ENCODE measurements at regions not wholly inside any gene's neighbourhood (a gene's known extent, or its start where the extent isn't known, plus 50 kb on each side); places are given as distances from the start of the nearest gene placed in this dataset.

DNA sequence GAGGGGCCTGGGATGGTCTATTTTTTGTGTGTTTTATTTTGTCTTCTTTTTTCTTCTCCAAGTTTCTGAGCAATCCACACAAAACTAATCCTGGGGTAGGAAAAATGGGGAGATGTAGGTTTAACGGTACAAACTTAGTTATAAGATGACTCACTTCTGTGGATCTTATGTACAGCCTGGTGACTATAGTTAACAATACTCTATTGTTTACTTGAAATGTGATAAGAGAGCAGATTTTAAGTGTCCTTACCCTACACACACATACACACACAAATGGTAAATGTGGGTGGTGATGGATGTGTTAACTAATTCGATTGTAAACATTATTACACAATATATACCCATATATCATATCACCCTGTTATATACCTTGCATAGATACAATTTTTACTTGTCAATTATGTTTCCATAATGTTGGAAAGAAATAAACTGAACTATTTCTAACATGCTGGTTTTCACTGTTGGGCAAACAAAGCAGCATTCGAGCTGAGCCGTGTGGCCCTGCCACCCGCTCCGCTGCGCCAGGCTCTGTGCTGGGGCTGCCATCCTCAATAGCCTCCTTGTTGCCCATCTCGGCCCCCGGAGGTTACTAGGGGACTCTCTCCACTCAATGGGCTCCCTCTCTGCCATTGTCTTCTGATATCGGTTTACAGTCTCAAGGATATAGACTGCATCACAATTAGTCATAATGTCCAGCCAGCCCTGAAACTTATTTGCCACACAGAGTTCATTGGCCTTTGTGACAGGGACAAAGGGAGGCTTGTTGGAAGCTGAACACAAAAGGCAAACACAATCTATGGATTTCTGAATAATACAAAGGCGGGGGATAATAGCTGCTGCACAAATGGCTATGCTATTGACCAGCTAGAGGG is 380.3 kb upstream of the MAF start:
- DNase-seq (ENCODE audit: low read depth in 2 of 2), result no peak

GRCh38 chr16:79977940-79978836 is 377.7 kb upstream of the MAF start:
- DNase-seq (ENCODE audit: low read depth in 2 of 2), result no peak

DNA sequence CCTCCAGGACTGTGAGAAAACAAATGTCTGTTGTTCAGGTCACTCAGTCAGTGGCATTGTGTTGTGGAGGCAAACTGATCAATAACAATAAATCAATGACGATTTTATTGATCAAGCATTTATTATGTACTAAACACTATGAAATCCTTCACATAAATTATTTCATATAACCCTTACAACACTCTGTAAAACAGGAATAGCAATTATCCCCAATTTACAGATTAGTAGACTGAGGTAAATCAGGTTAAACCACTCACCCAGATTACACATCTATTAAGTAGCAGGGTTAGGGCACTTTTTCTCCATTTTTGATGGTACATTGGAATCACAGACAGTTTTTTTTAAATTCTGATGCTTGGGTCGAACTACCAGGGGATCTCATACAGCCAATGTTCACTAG is 372.8 kb upstream of the MAF start:
- DNase-seq (ENCODE audit: low read depth in 2 of 2), result no peak

GRCh38 chr16:79972053-79972704 is 371.6 kb upstream of the MAF start:
- DNase-seq (ENCODE audit: low read depth in 2 of 2), result no peak

DNA sequence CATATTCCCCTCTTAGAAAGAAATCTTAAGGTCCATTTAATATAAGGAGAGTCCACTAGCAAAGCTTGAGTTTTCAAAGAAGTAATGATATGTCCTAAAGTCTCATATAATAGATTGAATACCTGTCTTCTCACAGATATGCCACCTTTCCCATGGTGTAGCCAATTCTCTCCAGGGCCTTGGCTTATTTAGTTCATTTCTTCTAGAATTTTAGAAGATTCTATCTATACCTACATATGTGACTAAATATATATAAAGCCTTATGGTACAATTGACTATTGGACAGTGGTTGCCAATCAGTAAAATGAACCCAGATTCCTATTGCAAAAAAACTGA is 370.7 kb upstream of the MAF start:
- DNase-seq (ENCODE audit: low read depth in 2 of 2), result no peak

DNA sequence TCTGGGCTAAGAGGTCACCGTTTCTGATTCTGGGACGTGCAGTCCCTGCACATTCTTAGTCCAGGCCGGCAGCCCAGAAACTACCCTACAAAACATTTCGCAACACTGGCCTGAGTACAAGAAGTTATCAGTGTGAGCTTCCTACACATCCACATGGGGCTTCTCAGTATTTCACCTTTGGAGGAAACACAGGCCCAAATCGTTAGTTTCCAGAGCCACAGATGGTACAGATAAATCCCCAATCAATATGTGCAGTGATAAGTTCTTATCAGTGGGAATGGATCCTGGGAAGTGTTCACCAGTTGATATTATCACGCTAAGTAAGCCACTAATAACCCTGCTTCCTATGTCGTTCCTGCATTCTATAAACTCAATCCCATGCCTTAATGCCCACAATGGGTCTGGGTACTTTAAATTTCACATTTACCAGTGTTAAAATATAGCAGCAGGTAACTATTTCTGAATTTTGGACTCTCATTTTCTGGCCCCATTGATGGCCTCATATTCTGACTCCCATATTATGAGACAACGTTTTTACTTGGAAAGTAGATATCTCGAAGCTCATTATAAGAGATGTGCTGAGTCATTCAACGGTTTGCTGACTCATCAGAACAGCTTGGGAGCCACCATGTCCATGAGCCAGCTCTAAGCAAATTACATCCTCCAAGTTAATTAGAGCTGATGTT is 370.2 kb upstream of the MAF start:
- no peak for DNase-seq (ENCODE audit: low read depth in 2 of 2)

- no peak for DNase-seq (ENCODE audit: low read depth in 2 of 2)
Measured at GRCh38 chr16:79970087-79970486, 369.6 kb upstream of the MAF start.

- no peak for DNase-seq (ENCODE audit: low read depth in 2 of 2)
Measured at GRCh38 chr16:79969458-79969857, 368.9 kb upstream of the MAF start.

GRCh38 chr16:79966226-79966625 is 365.7 kb upstream of the MAF start:
- DNase-seq (ENCODE audit: low read depth in 2 of 2), result no peak

GRCh38 chr16:79965718-79966117 is 365.2 kb upstream of the MAF start:
- DNase-seq (ENCODE audit: low read depth in 2 of 2), result no peak

DNA sequence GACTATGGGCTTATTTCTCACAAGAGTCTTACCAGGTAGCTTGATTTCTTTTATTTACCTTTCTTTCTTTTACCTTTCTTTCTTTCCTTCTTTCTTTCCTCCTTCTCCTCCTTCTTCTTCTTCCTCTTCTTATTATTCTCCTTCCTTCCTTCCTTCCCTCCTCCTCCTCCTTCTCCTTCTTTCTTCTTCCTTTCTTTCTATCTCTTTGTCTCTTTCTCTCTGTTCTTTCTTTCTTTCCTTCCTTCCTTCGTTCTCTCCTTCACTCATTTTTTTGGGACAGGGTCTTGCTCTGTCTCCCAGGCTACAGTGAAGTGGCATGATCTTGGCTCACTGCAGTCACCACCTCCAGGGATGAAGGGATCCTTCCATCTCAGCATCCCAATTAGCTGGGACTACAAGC is 363.6 kb upstream of the MAF start:
- no peak for DNase-seq (ENCODE audit: low read depth in 2 of 2)

DNA sequence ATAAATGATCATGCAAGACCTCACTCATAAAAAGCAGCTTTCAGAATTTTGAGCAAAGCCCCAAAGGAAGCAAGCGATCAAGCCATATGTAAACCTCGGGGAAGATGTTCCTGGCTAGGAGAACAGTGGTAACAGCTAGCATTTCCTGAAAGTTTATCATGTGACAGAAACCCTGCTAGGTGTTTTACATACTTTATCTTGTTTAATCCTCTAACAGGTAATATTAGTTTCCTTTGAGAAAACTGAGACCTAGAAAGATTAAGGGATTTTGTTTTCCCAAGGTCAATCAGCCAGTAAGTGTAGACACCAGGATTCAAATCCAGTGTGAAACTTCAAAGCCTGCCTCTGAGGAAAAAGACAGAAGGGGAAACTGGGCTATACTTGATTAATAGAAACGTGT is 362.4 kb upstream of the MAF start:
- no peak for DNase-seq (ENCODE audit: low read depth in 2 of 2)

DNA sequence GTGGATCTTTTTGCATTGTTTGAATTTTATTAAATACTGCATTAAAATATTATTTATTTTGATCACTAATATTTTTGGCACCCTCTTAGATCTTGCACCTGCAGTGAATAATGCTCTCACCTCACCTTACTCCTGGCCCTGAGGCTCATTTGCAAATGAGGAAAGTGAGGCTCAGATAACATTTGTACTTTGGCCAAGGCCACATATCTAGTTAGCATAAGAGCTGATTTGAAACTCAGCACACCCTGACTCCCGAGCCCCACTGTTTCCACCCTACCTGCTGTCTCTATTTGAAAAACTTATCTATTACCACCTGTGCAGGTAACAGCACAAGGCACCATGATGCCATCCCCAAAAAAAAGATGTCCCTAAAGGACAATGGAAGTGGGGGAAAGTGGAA is 358.7 kb upstream of the MAF start:
- DNase-seq (ENCODE audit: low read depth in 2 of 2), result no peak

DNA sequence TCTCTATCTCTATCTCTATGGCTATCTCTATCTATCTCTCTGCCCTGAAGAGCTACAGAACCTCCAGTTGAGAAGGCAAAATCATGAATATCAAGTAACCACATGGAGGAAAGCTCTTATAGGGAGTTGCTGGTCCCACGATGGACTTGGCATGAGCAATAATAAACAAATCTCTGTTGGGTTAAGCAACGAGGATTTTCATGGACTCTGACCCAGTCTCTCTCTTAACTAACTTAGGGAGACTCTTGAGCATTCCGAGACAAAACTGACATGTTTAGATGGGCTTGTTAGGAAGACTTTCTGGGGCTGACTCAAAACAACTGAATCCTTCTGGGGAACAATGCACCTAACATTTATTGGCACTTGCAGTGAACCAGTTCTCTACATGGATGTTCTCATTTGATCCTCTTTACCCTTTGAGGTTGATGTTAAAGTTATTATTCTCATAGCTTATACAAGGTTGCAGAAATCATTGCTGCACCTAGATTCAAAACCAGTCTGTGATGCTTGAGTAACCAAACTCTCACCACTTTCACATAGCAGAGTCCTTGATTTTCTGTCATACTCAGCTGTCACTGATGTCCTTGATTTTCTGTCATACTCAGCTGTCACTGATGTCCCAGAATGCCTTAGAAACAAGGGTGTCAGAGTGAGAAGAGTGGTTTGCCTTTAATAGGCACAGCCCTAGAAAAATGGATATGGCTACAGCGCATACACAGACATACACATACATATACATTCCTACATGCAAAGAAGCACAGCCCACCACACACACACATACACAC is 354.6 kb upstream of the MAF start:
- DNase-seq (ENCODE audit: low read depth in 2 of 2), result no peak

DNA sequence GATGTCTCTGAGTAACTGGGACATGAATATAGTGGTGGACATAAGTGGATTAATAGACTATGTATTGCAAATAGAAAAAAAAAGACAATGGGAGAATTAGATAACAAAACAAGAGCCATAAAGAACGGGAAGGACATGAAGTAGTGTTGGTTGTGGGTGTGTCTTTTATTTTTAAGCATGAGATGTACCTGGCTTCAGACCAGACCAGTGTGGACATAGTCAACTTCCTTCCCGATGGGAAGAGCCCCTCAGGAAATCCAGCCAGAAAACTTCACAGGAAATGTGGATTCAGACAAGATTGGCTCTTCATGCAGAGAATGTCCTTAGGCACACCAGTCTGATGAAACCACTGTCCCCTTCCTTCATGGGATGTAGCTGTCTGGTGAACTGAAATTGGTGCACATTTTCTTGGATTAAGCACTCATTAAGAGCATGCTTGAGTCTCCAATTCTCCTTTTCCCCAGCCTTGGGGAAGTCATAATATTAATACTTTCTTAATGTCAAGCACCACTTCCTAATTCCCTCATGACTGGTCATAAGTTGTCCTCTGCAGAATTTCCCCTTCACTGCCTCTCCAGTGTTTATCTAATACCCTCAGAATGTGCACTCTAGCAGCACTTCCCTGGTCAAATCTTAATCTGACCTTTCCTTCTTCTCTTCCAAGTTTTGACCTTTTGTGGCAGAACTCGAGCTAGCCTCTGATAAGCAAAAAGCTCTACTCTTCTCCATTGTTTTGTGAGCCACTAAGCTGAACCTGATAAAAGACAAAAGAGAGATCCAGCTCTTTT is 350.6 kb upstream of the MAF start:
- DNase-seq (ENCODE audit: low read depth in 2 of 2), result no peak

DNA sequence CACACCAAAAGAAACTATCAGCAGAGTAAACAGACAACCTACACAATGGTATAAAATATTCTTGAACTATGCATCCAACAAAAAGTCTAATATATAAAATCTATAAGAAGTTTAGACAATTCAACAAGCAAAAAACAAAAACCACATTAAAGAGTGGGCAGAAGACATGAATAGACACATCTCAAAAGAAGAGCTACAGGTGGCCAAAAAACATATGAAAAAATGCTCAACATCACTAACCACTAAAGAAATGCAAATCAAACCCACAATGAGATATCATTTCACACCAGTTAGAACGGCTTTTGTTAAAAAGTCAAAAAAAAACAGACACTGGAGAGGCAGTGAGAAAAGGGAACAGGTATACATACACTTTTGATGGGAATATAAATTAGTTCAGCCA is 348.9 kb upstream of the MAF start:
- DNase-seq (ENCODE audit: low read depth in 2 of 2), result no peak

DNA sequence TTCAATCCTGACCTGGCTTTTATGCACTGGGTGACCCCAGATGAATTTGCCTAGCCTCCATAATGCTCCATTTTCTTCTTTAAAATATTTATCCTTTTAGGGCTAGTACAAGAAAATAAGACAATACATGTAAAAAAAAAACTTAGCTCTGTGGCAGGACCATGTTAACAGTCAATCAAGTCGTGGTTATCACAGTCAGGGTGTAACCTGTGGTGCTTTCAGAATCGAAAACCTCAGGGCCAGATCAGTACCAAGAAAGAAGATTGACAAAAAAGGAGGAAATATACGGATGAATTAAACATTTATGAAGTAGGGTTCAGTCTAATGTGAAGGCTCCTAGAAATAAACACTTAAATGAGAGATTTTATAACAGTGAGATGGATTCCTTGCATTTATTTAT is 347.2 kb upstream of the MAF start:
- no peak for DNase-seq (ENCODE audit: low read depth in 2 of 2)

GRCh38 chr16:79946252-79946651 is 345.7 kb upstream of the MAF start:
- DNase-seq (ENCODE audit: low read depth in 2 of 2), result no peak

- DNase-seq (ENCODE audit: low read depth in 2 of 2), result no peak
Measured at GRCh38 chr16:79943736-79944135, 343.2 kb upstream of the MAF start.

GRCh38 chr16:79938575-79938974 is 338.0 kb upstream of the MAF start:
- no peak for DNase-seq (ENCODE audit: low read depth in 2 of 2)

Measured in stimulated activated CD4-positive, alpha-beta T cell treated with anti-CD3 and anti-CD28 coated beads, Interleukin-4, amount 100 ng/mL, for 48 hours (primary cell).